ENCODE measurements at regions not wholly inside any gene's neighbourhood (a gene's known extent, or its start where the extent isn't known, plus 50 kb on each side); places are given as distances from the start of the nearest gene placed in this dataset.

- 68 to 82% (median 77%) methylated on average over 1 of the region's 1 CpG for WGBS, 4 donors
- no peaks in the 10 kb centered on the region for H3K9me3 ChIP-seq (replicated peaks in 1 of 3)
- H3K27ac ChIP-seq: no peak overlapping the region
- H3K4me3 ChIP-seq: no peak overlapping the region
- H3K4me1 ChIP-seq (replicated peaks in 1 of 2): peaks cover 0 to 8% of the 10 kb centered on the region in 2 donors
- no peaks in the 10 kb centered on the region for H3K27me3 ChIP-seq
- no peak for DNase-seq
- TF ChIP-seq CTCF (IDR thresholded peaks at IDR 0.05) (no peak), POLR2A (IDR thresholded peaks at IDR 0.05) (no peak)
- intact Hi-C loops (cut with DNase I): no loop called here
- no peaks in the 10 kb centered on the region for H3K36me3 ChIP-seq (replicated peaks in 1 of 2)
Measured at GRCh38 chr6:104321301-104321700, 538.4 kb downstream of the HACE1 start.

DNA sequence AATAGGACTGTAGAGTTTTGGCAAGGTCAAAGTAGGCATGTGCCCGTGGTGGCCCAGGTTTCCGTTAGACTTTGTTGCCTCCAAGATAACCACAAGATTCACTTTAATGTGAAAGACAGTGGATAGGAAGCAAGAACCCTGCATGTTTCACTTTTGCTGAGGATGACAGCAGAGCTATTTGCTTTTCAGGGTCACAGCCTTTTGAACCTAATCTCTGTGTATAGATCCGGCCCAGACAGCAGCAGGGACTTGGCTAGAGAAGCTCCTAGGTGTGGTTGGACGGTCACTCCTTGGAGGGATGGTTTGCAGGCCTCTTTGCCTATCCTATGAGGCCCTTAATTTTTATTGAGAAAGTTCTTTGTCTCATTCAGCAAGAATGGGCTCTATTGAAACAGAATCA, 538.8 kb downstream of the HACE1 start:
- H3K9me3 ChIP-seq (replicated peaks in 1 of 3): no peaks in the 10 kb centered on the region
- H3K36me3 ChIP-seq (replicated peaks in 1 of 2): no peaks in the 10 kb centered on the region
- no peak for DNase-seq
- no peak overlapping the region for H3K27ac ChIP-seq
- H3K4me1 ChIP-seq (replicated peaks in 1 of 2): peaks cover 0 to 5% of the 10 kb centered on the region in 2 donors
- no peak overlapping the region for H3K4me3 ChIP-seq
- intact Hi-C loops (cut with DNase I): no loop called here
- no peaks in the 10 kb centered on the region for H3K27me3 ChIP-seq
- TF ChIP-seq POLR2A (IDR thresholded peaks at IDR 0.05): no peak
- TF ChIP-seq CTCF (IDR thresholded peaks at IDR 0.05): no peak
- 28 to 45% (median 35%) methylated on average over 4 of the region's 4 CpGs for WGBS, 4 donors

GRCh38 chr6:104312851-104313250, 546.9 kb downstream of the HACE1 start:
- H3K27ac ChIP-seq: no peak overlapping the region
- no peak for DNase-seq
- H3K4me1 ChIP-seq (replicated peaks in 1 of 2): no peaks in the 10 kb centered on the region
- no peaks in the 10 kb centered on the region for H3K9me3 ChIP-seq (replicated peaks in 1 of 3)
- H3K4me3 ChIP-seq: no peak overlapping the region
- no peaks in the 10 kb centered on the region for H3K27me3 ChIP-seq
- intact Hi-C loops (cut with DNase I): no loop called here
- no peaks in the 10 kb centered on the region for H3K36me3 ChIP-seq (replicated peaks in 1 of 2)
- TF ChIP-seq POLR2A (IDR thresholded peaks at IDR 0.05) (no peak), CTCF (IDR thresholded peaks at IDR 0.05) (no peak)
- WGBS, 4 donors: 79 to 87% (median 82%) methylated on average over 3 of the region's 3 CpGs

DNA sequence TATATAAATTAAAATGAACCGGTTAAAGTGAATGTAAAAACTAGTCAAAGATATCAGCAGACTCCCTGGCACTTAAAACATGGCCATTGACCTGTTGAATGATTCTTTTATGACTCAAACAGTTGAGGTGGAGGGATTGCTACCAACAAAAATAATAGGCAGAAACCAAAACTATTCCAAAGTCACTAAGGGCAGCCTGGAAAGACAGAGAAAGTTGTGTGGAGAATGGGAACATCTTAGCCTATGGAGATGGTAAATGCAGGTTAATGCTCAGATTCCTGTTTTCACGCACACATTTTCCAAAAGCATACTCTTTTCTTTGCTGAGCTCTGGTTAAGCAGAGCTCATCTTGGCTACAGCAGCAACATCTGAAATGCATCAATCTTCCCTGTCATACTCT, 553.5 kb downstream of the HACE1 start:
- Histone ChIP-seq H3K4me3 (no peak overlapping the region), H3K9me3 (replicated peaks in 1 of 3) (no peaks in the 10 kb centered on the region), H3K27ac (no peak overlapping the region), H3K4me1 (replicated peaks in 1 of 2) (no peaks in the 10 kb centered on the region), H3K36me3 (replicated peaks in 1 of 2) (no peaks in the 10 kb centered on the region), H3K27me3 (no peaks in the 10 kb centered on the region)
- no peak for DNase-seq
- WGBS, 4 donors: 79 to 81% (median 79%) methylated on average over 2 of the region's 2 CpGs
- TF ChIP-seq CTCF (IDR thresholded peaks at IDR 0.05): no peak
- TF ChIP-seq POLR2A (IDR thresholded peaks at IDR 0.05): no peak
- intact Hi-C loops (cut with DNase I): no loop called here
